ENCODE measurements at regions not wholly inside any gene's neighbourhood (a gene's known extent, or its start where the extent isn't known, plus 50 kb on each side); places are given as distances from the start of the nearest gene placed in this dataset.

DNA sequence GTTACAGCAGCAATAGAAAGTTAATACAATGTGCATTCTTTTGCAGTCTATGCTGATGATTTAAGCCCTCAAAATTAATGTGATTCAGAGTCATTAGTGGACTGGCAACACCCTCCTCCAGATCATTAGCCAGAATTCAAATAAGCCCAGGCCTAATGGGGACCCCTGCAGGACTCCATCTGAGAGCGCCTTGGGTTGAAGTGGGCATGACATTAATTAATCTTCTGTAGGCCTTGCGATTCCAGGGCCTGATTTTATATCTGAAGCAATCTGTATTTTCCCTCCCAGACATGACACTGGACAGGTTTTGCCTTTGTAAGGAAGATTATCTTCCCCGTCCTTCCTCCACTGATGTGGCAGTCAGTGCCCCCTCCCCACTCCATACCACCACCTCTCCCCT is 442.9 kb downstream of the FOXO1 start:
- Histone ChIP-seq H4K20me1 (ENCODE audit: insufficient read depth, low read length) (no peaks in the 10 kb centered on the region), H3K4me1 (ENCODE audit: insufficient read depth, low read length) (peaks cover 12% of the 10 kb centered on the region), H3K9me3 (ENCODE audit: insufficient read depth, low read depth, low read length) (no peaks in the 10 kb centered on the region), H3K9ac (ENCODE audit: low read length) (no peak overlapping the region), H3K4me2 (ENCODE audit: low read length) (no peak overlapping the region), H3K27me3 (ENCODE audit: insufficient read depth, low read length) (peaks cover 3% of the 10 kb centered on the region), H2AFZ (ENCODE audit: low read depth, low read length) (no peak overlapping the region), H3K27ac (ENCODE audit: low read depth, low read length) (no peak overlapping the region), H3K4me3 (ENCODE audit: insufficient read depth, low read depth, low read length) (no peak overlapping the region), H3K79me2 (ENCODE audit: insufficient read depth, low read length) (no peaks in the 10 kb centered on the region), H3K36me3 (ENCODE audit: insufficient read depth, low read length) (no peaks in the 10 kb centered on the region)
- DNase-seq (ENCODE audit: low read depth) = no peak
- TF ChIP-seq EZH2 (IDR thresholded peaks at IDR 0.05; ENCODE audit: insufficient read depth, low read length) = no peak
- TF ChIP-seq, protein P1, sequence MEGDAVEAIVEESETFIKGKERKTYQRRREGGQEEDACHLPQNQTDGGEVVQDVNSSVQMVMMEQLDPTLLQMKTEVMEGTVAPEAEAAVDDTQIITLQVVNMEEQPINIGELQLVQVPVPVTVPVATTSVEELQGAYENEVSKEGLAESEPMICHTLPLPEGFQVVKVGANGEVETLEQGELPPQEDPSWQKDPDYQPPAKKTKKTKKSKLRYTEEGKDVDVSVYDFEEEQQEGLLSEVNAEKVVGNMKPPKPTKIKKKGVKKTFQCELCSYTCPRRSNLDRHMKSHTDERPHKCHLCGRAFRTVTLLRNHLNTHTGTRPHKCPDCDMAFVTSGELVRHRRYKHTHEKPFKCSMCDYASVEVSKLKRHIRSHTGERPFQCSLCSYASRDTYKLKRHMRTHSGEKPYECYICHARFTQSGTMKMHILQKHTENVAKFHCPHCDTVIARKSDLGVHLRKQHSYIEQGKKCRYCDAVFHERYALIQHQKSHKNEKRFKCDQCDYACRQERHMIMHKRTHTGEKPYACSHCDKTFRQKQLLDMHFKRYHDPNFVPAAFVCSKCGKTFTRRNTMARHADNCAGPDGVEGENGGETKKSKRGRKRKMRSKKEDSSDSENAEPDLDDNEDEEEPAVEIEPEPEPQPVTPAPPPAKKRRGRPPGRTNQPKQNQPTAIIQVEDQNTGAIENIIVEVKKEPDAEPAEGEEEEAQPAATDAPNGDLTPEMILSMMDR (IDR thresholded peaks at IDR 0.05; ENCODE audit: insufficient read depth, low read depth, low read length) = no peak
- peaks cover 25% of the 10 kb centered on the region for H3K4me1 Mint-ChIP-seq (ENCODE audit: low read depth, unreplicated experiment)
- peaks cover 1% of the 10 kb centered on the region for H3K9me3 Mint-ChIP-seq (ENCODE audit: unreplicated experiment)
- no peaks in the 10 kb centered on the region for H3K27me3 Mint-ChIP-seq (ENCODE audit: low read depth, unreplicated experiment)
- H3K27ac Mint-ChIP-seq (ENCODE audit: unreplicated experiment) = no peak overlapping the region
- no peak for FAIRE-seq
- no peak overlapping the region for H3K4me3 Mint-ChIP-seq (ENCODE audit: unreplicated experiment)
- no peaks in the 10 kb centered on the region for H3K36me3 Mint-ChIP-seq (ENCODE audit: low read depth, unreplicated experiment)

DNA sequence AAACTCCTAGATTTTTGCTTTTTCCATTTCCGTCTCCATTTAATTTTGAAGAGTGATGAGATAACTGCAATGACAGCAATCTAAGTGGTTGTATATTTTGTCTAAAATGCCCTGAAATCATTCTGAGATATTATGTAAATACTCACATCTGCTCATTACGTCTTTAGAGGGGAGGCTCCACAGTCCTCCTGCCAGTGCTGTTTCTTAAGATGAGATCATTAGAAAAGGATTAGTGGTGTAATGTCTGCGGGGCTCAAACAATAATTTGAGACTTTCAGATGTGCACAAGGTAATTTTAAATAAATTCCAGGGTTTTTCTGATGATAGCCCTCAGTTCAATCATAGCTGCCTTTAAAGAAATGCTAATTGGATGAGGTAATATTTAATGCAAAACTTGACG is 437.9 kb downstream of the FOXO1 start:
- H3K27me3 ChIP-seq (ENCODE audit: insufficient read depth, low read length) = peaks cover 3% of the 10 kb centered on the region
- H3K9me3 ChIP-seq (ENCODE audit: insufficient read depth, low read depth, low read length) = no peaks in the 10 kb centered on the region
- no peak overlapping the region for H3K4me3 ChIP-seq (ENCODE audit: insufficient read depth, low read depth, low read length)
- Mint-ChIP-seq H3K27me3 (ENCODE audit: low read depth, unreplicated experiment) (no peaks in the 10 kb centered on the region), H3K9me3 (ENCODE audit: unreplicated experiment) (no peaks in the 10 kb centered on the region), H3K27ac (ENCODE audit: unreplicated experiment) (no peak overlapping the region), H3K36me3 (ENCODE audit: low read depth, unreplicated experiment) (peaks cover 1% of the 10 kb centered on the region), H3K4me3 (ENCODE audit: unreplicated experiment) (no peak overlapping the region), H3K4me1 (ENCODE audit: low read depth, unreplicated experiment) (peaks cover 30% of the 10 kb centered on the region)
- FAIRE-seq (no peak), DNase-seq (ENCODE audit: low read depth) (no peak)
- no peak overlapping the region for H3K9ac ChIP-seq (ENCODE audit: low read length)
- no peak overlapping the region for H3K4me2 ChIP-seq (ENCODE audit: low read length)
- no peak for TF ChIP-seq EZH2 (IDR thresholded peaks at IDR 0.05; ENCODE audit: insufficient read depth, low read length)
- TF ChIP-seq, protein P1 (IDR thresholded peaks at IDR 0.05; ENCODE audit: insufficient read depth, low read depth, low read length) = no peak
- H3K4me1 ChIP-seq (ENCODE audit: insufficient read depth, low read length) = peaks cover 9% of the 10 kb centered on the region
- no peak overlapping the region for H3K27ac ChIP-seq (ENCODE audit: low read depth, low read length)
- H3K79me2 ChIP-seq (ENCODE audit: insufficient read depth, low read length) = no peaks in the 10 kb centered on the region
- no peaks in the 10 kb centered on the region for H3K36me3 ChIP-seq (ENCODE audit: insufficient read depth, low read length)
- H4K20me1 ChIP-seq (ENCODE audit: insufficient read depth, low read length) = no peaks in the 10 kb centered on the region
- H2AFZ ChIP-seq (ENCODE audit: low read depth, low read length) = no peak overlapping the region

DNA sequence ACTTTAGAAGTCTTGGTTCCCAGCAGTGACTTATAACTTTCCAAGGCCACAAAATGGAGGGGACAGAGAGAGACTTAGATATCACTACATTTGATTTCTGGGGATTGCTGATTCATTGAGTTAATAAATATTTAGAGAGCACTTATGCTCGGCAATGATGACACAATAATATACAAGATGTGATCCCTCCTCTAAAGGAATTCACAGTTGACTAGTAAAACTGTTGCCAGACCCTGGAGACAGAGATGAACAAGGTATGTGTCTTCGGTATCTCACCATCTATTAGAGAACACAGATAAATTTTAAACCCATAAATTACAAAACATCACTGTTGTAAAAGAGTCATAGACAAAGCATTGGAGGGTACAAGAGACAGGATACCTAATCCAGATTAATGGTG is 437.5 kb downstream of the FOXO1 start:
- Mint-ChIP-seq H3K27ac (ENCODE audit: unreplicated experiment) (no peak overlapping the region), H3K36me3 (ENCODE audit: low read depth, unreplicated experiment) (peaks cover 1% of the 10 kb centered on the region), H3K9me3 (ENCODE audit: unreplicated experiment) (no peaks in the 10 kb centered on the region), H3K4me3 (ENCODE audit: unreplicated experiment) (no peak overlapping the region), H3K27me3 (ENCODE audit: low read depth, unreplicated experiment) (no peaks in the 10 kb centered on the region), H3K4me1 (ENCODE audit: low read depth, unreplicated experiment) (peaks cover 30% of the 10 kb centered on the region)
- H3K27me3 ChIP-seq (ENCODE audit: insufficient read depth, low read length) = peaks cover 3% of the 10 kb centered on the region
- H3K4me1 ChIP-seq (ENCODE audit: insufficient read depth, low read length) = peaks cover 9% of the 10 kb centered on the region
- no peaks in the 10 kb centered on the region for H3K36me3 ChIP-seq (ENCODE audit: insufficient read depth, low read length)
- no peaks in the 10 kb centered on the region for H3K9me3 ChIP-seq (ENCODE audit: insufficient read depth, low read depth, low read length)
- FAIRE-seq (no peak), DNase-seq (ENCODE audit: low read depth) (no peak)
- no peak overlapping the region for H3K4me3 ChIP-seq (ENCODE audit: insufficient read depth, low read depth, low read length)
- H3K79me2 ChIP-seq (ENCODE audit: insufficient read depth, low read length) = no peaks in the 10 kb centered on the region
- H3K27ac ChIP-seq (ENCODE audit: low read depth, low read length) = no peak overlapping the region
- no peak overlapping the region for H2AFZ ChIP-seq (ENCODE audit: low read depth, low read length)
- no peaks in the 10 kb centered on the region for H4K20me1 ChIP-seq (ENCODE audit: insufficient read depth, low read length)
- TF ChIP-seq, protein P1 (IDR thresholded peaks at IDR 0.05; ENCODE audit: insufficient read depth, low read depth, low read length) = no peak
- TF ChIP-seq EZH2 (IDR thresholded peaks at IDR 0.05; ENCODE audit: insufficient read depth, low read length) = no peak
- no peak overlapping the region for H3K9ac ChIP-seq (ENCODE audit: low read length)
- H3K4me2 ChIP-seq (ENCODE audit: low read length) = no peak overlapping the region

Data from astrocyte (in vitro differentiated cells and primary cell).